ENCODE measurements at regions not wholly inside any gene's neighbourhood (a gene's known extent, or its start where the extent isn't known, plus 50 kb on each side); places are given as distances from the start of the nearest gene placed in this dataset.

DNA sequence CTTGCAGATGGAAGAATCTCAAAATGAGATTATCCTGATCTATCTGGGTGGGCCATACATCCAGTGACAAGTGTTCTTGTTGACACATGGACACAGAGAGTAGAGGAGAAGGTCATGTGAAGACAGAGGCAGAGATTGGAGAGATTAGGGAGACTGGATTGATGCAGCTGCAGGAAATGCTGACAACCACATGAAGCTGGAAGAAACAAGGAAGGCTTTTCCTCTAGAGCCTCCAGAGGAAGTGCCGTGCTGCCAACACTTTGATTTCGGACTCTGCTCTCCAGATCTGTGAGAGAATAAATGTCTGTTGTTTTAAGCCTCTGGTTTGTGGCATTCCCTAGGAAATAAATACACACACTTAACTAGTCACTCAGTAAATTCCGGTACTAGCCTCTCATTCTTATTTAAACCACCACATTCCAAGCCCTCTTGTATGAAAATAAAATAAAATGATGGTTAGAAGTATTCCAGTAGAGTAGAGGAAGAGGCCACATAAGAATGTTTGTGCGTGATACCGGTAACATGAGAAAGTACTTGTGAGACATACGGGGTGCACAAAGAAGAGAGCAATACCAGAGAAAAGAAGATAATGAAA, 110.9 kb upstream of the DMAC1 start:
- no peaks in the 10 kb centered on the region for H4K20me1 ChIP-seq (ENCODE audit: low read depth)
- H3K4me1 ChIP-seq = no peaks in the 10 kb centered on the region
- no peak overlapping the region for H3K4me2 ChIP-seq
- no peak overlapping the region for H3K27ac ChIP-seq
- H3K9me3 ChIP-seq (ENCODE audit: low read depth) = no peaks in the 10 kb centered on the region
- Mint-ChIP-seq H3K36me3 (no peaks in the 10 kb centered on the region), H3K4me1 (peaks cover 4% of the 10 kb centered on the region), H3K27me3 (ENCODE audit: insufficient read depth, low read depth) (no peaks in the 10 kb centered on the region), H3K27ac (no peak overlapping the region), H3K9me3 (no peaks in the 10 kb centered on the region), H3K4me3 (no peak overlapping the region)
- H3K4me3 ChIP-seq = no peak overlapping the region
- no peak for DNase-seq (ENCODE audit: low spot score)
- H3K27me3 ChIP-seq = no peaks in the 10 kb centered on the region
- no peak overlapping the region for H3K9ac ChIP-seq
- TF ChIP-seq EZH2phosphoT487 (IDR thresholded peaks at IDR 0.05) = no peak
- no peak for TF ChIP-seq EZH2 (IDR thresholded peaks at IDR 0.05)
- TF ChIP-seq, protein P1, sequence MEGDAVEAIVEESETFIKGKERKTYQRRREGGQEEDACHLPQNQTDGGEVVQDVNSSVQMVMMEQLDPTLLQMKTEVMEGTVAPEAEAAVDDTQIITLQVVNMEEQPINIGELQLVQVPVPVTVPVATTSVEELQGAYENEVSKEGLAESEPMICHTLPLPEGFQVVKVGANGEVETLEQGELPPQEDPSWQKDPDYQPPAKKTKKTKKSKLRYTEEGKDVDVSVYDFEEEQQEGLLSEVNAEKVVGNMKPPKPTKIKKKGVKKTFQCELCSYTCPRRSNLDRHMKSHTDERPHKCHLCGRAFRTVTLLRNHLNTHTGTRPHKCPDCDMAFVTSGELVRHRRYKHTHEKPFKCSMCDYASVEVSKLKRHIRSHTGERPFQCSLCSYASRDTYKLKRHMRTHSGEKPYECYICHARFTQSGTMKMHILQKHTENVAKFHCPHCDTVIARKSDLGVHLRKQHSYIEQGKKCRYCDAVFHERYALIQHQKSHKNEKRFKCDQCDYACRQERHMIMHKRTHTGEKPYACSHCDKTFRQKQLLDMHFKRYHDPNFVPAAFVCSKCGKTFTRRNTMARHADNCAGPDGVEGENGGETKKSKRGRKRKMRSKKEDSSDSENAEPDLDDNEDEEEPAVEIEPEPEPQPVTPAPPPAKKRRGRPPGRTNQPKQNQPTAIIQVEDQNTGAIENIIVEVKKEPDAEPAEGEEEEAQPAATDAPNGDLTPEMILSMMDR (IDR thresholded peaks at IDR 0.05) = no peak
- no peak overlapping the region for H2AFZ ChIP-seq (replicated peaks)
- no peaks in the 10 kb centered on the region for H3K36me3 ChIP-seq
- no peaks in the 10 kb centered on the region for H3F3A ChIP-seq (ENCODE audit: low read depth)
- H3K79me2 ChIP-seq (ENCODE audit: low read depth) = no peaks in the 10 kb centered on the region

DNA sequence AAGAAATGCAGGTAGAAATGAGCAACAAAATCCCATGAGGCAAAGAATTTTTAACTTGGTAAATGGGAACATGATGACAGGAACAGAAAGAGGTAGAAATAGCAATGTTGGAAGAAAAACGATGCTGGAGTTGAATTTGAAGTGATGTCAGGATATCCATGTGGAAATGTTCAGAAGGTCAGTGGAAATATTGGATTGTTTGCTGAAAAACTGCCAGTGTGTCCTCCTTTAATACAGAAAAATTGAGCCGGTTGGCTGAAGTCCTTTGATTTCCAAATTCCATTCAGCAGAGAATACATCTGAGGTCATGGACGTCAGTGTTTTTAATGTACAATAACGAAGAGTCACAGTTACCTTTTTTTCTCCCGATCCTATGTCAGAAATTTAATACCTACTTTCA, 110.0 kb upstream of the DMAC1 start:
- Histone ChIP-seq H3K27me3 (no peaks in the 10 kb centered on the region), H3K9me3 (ENCODE audit: low read depth) (no peaks in the 10 kb centered on the region), H3K36me3 (no peaks in the 10 kb centered on the region), H3K4me3 (no peak overlapping the region), H3K27ac (no peak overlapping the region), H2AFZ (replicated peaks) (no peak overlapping the region), H3K4me2 (no peak overlapping the region), H4K20me1 (ENCODE audit: low read depth) (no peaks in the 10 kb centered on the region), H3K4me1 (no peaks in the 10 kb centered on the region), H3K79me2 (ENCODE audit: low read depth) (no peaks in the 10 kb centered on the region), H3F3A (ENCODE audit: low read depth) (no peaks in the 10 kb centered on the region), H3K9ac (no peak overlapping the region)
- Mint-ChIP-seq H3K36me3 (no peaks in the 10 kb centered on the region), H3K27me3 (ENCODE audit: insufficient read depth, low read depth) (no peaks in the 10 kb centered on the region), H3K27ac (no peak overlapping the region), H3K9me3 (no peaks in the 10 kb centered on the region), H3K4me3 (no peak overlapping the region), H3K4me1 (peaks cover 4% of the 10 kb centered on the region)
- TF ChIP-seq, protein P1 (IDR thresholded peaks at IDR 0.05) = no peak
- TF ChIP-seq EZH2 (IDR thresholded peaks at IDR 0.05) (no peak), EZH2phosphoT487 (IDR thresholded peaks at IDR 0.05) (no peak)
- DNase-seq (ENCODE audit: low spot score) = no peak

DNA sequence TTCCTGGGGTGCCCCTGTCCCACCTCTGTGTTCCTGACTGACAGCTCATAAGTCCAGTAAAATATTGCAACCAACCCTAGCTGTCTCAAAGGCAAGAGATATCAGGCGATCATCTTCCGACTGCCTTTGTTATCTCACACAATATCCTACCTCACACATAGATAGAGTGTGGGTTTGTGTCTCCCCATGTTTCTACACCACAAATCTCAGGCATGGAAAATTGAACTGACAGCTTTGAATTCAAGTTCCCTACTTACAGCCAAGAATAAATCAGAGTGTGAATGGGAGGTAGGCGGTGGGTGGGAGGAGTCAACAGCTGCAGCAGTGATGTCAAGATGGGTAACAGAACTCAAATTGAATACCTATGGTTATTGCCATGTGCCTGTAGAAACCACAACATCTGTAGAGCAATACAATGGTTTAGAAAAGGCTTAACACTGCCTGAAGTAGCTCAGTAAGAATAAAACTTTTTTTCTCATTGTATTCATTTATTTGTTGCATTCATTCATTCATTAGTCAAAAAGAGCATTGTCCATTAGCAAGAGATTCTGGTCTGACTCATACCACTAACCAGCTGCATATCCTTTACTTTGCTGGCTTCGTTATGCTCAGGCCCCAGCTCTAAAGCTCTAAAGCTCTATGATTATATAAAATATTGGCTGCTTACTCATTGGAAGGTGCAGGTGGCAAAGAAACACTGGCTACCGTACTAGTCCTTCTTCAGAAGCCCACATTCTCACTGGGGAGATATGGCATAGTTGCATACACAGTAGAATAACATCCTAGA, 108.2 kb upstream of the DMAC1 start:
- Histone ChIP-seq H3K9me3 (ENCODE audit: low read depth) (no peaks in the 10 kb centered on the region), H3K4me1 (no peaks in the 10 kb centered on the region), H3K4me2 (no peak overlapping the region), H3K36me3 (no peaks in the 10 kb centered on the region), H3K4me3 (no peak overlapping the region), H3K27me3 (no peaks in the 10 kb centered on the region), H3K27ac (no peak overlapping the region), H2AFZ (replicated peaks) (no peak overlapping the region), H3K9ac (no peak overlapping the region), H3F3A (ENCODE audit: low read depth) (no peaks in the 10 kb centered on the region), H4K20me1 (ENCODE audit: low read depth) (no peaks in the 10 kb centered on the region), H3K79me2 (ENCODE audit: low read depth) (no peaks in the 10 kb centered on the region)
- Mint-ChIP-seq H3K27ac (peak overlapping the region; percentile 1), H3K9me3 (no peaks in the 10 kb centered on the region), H3K4me3 (no peak overlapping the region), H3K4me1 (peaks cover 4% of the 10 kb centered on the region), H3K27me3 (ENCODE audit: insufficient read depth, low read depth) (no peaks in the 10 kb centered on the region), H3K36me3 (no peaks in the 10 kb centered on the region)
- TF ChIP-seq EZH2phosphoT487 (IDR thresholded peaks at IDR 0.05) (no peak), EZH2 (IDR thresholded peaks at IDR 0.05) (no peak)
- TF ChIP-seq, protein P1 (IDR thresholded peaks at IDR 0.05) = no peak
- no peak for DNase-seq (ENCODE audit: low spot score)
